Loucy (cell line): ENCODE measurements at regions not wholly inside any gene's neighbourhood (a gene's known extent, or its start where the extent isn't known, plus 50 kb on each side); places are given as distances from the start of the nearest gene placed in this dataset.

Experiments
- H2AFZ ChIP-seq: fragments of 200-600 bp; sonication (generic); 2 replicates; pipeline ENCODE4 v1.6.0; 2016; ENCODE audit warnings: antibody characterized with exemption, mild to moderate bottlenecking, low read length, moderate library complexity
- H3F3A ChIP-seq: fragments of 200-600 bp; 2 replicates; pipeline ENCODE4 v1.6.0; 2016; ENCODE audit warnings: antibody characterized with exemption, low read depth, mild to moderate bottlenecking
- H3K27me3 ChIP-seq: fragments of 200-600 bp; sonication (generic); 2 replicates; pipeline ENCODE4 v1.6.1; 2014; ENCODE audit warnings: low read length, mild to moderate bottlenecking; ENCODE audit not compliant: insufficient read depth, poor library complexity, severe bottlenecking
- H3K36me3 ChIP-seq: fragments of 200-600 bp; sonication (generic); 2 replicates; pipeline ENCODE4 v1.6.1; 2016; ENCODE audit warnings: low read length; ENCODE audit not compliant: insufficient read depth
- H3K4me1 ChIP-seq: fragments of 200-600 bp; sonication (generic); 2 replicates; pipeline ENCODE4 v1.5.1; 2014; ENCODE audit warnings: low read length, mild to moderate bottlenecking; ENCODE audit not compliant: insufficient read depth, poor library complexity, severe bottlenecking
- H3K4me2 ChIP-seq: fragments of 200-600 bp; sonication (generic); 2 replicates; pipeline ENCODE4 v1.6.0; 2014; ENCODE audit warnings: antibody characterized with exemption, low read length, low read depth, mild to moderate bottlenecking; ENCODE audit not compliant: poor library complexity, severe bottlenecking
- H3K4me3 ChIP-seq: fragments of 200-600 bp; sonication (generic); 2 replicates; pipeline ENCODE4 v1.5.1; 2014; ENCODE audit warnings: low read length, mild to moderate bottlenecking, mixed read lengths; ENCODE audit not compliant: poor library complexity, severe bottlenecking
- H3K79me2 ChIP-seq: fragments of 200-600 bp; sonication (generic); 2 replicates; pipeline ENCODE4 v1.6.1; 2014; ENCODE audit warnings: low read length; ENCODE audit not compliant: insufficient read depth
- H3K9ac ChIP-seq: fragments of 200-600 bp; sonication (generic); 2 replicates; pipeline ENCODE4 v1.6.0; 2014; ENCODE audit warnings: mild to moderate bottlenecking, low read depth, low read length, moderate library complexity; ENCODE audit not compliant: poor library complexity, severe bottlenecking
- H3K9me2 ChIP-seq: fragments of 200-600 bp; sonication (generic); replicated peaks from 2 replicates; pipeline ENCODE4 v1.6.1; 2016; ENCODE audit warnings: low read depth, low read length, mixed read lengths
- H3K9me3 ChIP-seq: fragments of 200-600 bp; sonication (generic); 2 replicates; pipeline ENCODE4 v1.6.1; 2014; ENCODE audit warnings: mild to moderate bottlenecking, antibody characterized with exemption, low read length, low read depth; ENCODE audit not compliant: insufficient read depth
- H4K20me1 ChIP-seq: fragments of 200-600 bp; sonication (generic); 2 replicates; pipeline ENCODE4 v1.6.0; 2014; ENCODE audit warnings: antibody characterized with exemption, low read length, mild to moderate bottlenecking; ENCODE audit not compliant: insufficient read depth, poor library complexity, severe bottlenecking
- EZH2phosphoT487 ChIP-seq: fragments of 200-600 bp; IDR thresholded peaks from 2 replicates; pipeline ENCODE4 v1.6.1; 2018; ENCODE audit warnings: antibody characterized with exemption, mild to moderate bottlenecking, moderate library complexity, borderline replicate concordance
- TF ChIP-seq, protein P1 (sequence below): fragments of 200-600 bp; sonication (generic); conservative IDR thresholded peaks from 2 replicates; pipeline ENCODE4 v1.5.1; 2014; ENCODE audit warnings: mild to moderate bottlenecking, antibody characterized with exemption, low read length

DNA sequence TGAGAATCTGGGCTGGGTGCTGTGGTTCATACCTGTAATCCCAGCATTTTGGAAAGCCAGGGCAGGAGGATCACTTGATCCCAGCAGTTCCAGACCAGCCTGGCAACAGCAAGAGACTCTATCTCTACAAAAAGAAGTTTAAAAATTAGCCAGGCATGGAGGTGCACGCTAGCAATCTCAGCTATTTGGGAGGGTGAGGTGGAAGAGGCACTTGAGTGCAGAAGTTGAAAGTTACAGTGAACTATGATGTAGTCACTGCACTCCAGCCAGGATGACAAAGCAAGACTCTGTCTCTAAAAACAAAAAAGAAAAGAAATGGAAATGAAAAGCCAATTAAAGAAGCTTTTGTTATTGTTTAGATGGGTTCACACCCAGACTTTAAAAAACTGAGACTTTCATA, 131.6 kb upstream of the RASA1 start:
- no peaks in the 10 kb centered on the region for H3K27me3 ChIP-seq
- H2AFZ ChIP-seq = no peak overlapping the region
- H3K9me2 ChIP-seq = no peaks in the 10 kb centered on the region
- H3F3A ChIP-seq = no peaks in the 10 kb centered on the region
- H3K79me2 ChIP-seq = no peaks in the 10 kb centered on the region
- no peak for TF ChIP-seq EZH2phosphoT487
- TF ChIP-seq, protein P1, sequence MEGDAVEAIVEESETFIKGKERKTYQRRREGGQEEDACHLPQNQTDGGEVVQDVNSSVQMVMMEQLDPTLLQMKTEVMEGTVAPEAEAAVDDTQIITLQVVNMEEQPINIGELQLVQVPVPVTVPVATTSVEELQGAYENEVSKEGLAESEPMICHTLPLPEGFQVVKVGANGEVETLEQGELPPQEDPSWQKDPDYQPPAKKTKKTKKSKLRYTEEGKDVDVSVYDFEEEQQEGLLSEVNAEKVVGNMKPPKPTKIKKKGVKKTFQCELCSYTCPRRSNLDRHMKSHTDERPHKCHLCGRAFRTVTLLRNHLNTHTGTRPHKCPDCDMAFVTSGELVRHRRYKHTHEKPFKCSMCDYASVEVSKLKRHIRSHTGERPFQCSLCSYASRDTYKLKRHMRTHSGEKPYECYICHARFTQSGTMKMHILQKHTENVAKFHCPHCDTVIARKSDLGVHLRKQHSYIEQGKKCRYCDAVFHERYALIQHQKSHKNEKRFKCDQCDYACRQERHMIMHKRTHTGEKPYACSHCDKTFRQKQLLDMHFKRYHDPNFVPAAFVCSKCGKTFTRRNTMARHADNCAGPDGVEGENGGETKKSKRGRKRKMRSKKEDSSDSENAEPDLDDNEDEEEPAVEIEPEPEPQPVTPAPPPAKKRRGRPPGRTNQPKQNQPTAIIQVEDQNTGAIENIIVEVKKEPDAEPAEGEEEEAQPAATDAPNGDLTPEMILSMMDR = no peak
- H3K4me1 ChIP-seq = no peaks in the 10 kb centered on the region
- H3K9me3 ChIP-seq = no peaks in the 10 kb centered on the region
- no peak overlapping the region for H3K9ac ChIP-seq
- no peak overlapping the region for H3K4me3 ChIP-seq
- H3K4me2 ChIP-seq = no peak overlapping the region
- no peaks in the 10 kb centered on the region for H4K20me1 ChIP-seq
- H3K36me3 ChIP-seq = no peaks in the 10 kb centered on the region

DNA sequence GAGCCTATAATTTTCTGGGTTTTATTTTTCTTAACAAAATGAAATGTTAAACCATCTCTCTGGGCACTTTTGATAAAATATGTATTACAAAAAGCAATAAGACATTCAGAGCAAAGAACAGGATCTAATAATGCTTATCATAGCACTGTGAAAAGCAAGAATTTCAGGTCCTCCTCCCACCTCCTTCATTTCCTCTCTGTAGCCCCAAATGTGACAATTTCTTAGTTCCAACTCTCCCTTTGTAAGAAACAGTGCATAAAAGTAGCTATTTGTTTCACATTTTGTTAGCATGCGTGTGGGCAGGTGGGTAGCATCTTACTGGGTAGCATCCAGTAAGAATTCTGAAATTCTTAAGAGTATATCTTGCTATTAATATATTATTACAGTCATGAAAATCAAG, 130.9 kb upstream of the RASA1 start:
- no peak for TF ChIP-seq EZH2phosphoT487
- TF ChIP-seq, protein P1 = no peak
- no peaks in the 10 kb centered on the region for H3K9me2 ChIP-seq
- H2AFZ ChIP-seq = no peak overlapping the region
- H3K9me3 ChIP-seq = no peaks in the 10 kb centered on the region
- H3K79me2 ChIP-seq = no peaks in the 10 kb centered on the region
- no peak overlapping the region for H3K4me2 ChIP-seq
- no peaks in the 10 kb centered on the region for H3K4me1 ChIP-seq
- no peaks in the 10 kb centered on the region for H4K20me1 ChIP-seq
- no peak overlapping the region for H3K4me3 ChIP-seq
- H3K9ac ChIP-seq = no peak overlapping the region
- H3K27me3 ChIP-seq = no peaks in the 10 kb centered on the region
- H3K36me3 ChIP-seq = no peaks in the 10 kb centered on the region
- no peaks in the 10 kb centered on the region for H3F3A ChIP-seq

DNA sequence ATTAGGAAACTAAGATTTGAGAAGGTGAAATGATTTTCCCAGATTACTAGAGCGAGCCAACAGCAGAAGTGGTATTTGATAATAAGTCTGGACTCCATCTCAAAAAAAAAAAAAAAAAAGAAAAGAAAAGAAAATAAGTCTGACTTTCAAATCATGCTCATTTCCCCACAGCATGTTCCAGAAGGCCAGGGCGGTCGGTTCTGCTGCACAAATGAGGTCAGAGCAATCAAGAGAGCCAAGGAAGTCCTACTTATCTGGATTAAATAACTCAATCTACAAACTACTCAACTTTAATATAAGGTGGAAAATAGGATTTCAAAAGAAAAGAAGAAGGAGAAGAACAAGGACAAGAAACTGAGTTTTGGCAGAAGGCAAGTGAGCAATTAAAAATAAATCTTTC, 130.4 kb upstream of the RASA1 start:
- Histone ChIP-seq H3K9me2 (no peaks in the 10 kb centered on the region), H3K4me1 (no peaks in the 10 kb centered on the region), H3K4me2 (no peak overlapping the region), H3K36me3 (no peaks in the 10 kb centered on the region), H3K79me2 (no peaks in the 10 kb centered on the region), H3K9ac (no peak overlapping the region), H3F3A (no peaks in the 10 kb centered on the region), H2AFZ (no peak overlapping the region), H4K20me1 (no peaks in the 10 kb centered on the region), H3K27me3 (no peaks in the 10 kb centered on the region), H3K9me3 (no peaks in the 10 kb centered on the region), H3K4me3 (no peak overlapping the region)
- TF ChIP-seq EZH2phosphoT487 = no peak
- TF ChIP-seq, protein P1 = no peak
